ENCODE measurements at regions not wholly inside any gene's neighbourhood (a gene's known extent, or its start where the extent isn't known, plus 50 kb on each side); places are given as distances from the start of the nearest gene placed in this dataset.
A peak's percentile ranks its signal among the peaks of the same experiment; 100 is the strongest.

DNA sequence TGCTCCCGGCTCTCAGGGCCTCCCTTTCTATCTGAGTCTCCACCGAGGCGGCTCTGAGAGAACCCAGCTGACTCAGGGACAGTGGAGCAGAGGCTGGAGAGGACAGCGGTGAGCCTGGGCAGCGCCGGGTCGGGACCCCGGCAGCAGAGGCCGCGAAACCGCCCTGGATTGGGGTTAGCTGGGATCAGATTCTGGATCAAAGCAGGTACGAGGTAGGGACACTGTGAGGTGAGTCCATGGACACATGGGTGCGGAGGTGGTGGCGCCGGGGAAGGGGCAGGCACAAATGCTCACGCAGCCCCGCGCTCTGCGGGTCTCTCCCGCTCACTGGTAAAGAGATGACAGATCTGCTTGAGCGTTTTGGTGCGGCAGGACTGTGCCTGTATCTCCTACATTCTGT lies 146.4 kb upstream of the GGTLC1 start:
- DNase-seq, result no peak

DNA sequence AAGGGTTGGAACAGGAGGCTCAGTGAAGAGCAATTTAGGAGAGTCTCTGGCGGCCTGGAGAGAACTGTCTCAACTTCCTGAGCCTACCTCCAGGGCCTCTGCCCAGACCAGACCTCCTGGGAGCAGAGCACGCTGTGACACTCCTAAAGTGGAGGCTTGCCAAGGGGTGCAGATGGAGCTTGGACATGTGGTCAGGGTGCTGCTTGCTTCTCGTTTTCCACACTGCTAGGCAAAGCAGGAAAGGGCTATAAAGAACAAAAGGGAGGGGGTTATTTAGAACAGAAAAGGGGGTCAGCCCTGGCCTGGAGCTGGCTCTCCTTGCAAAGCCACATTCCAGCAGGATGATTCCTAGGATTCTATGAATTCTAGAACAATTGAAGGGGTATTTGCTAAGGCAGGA lies 145.7 kb upstream of the GGTLC1 start:
- DNase-seq, result no peak

- no peak for DNase-seq
Measured at GRCh38 chr20:24132246-24132645, 143.7 kb upstream of the GGTLC1 start.

DNA sequence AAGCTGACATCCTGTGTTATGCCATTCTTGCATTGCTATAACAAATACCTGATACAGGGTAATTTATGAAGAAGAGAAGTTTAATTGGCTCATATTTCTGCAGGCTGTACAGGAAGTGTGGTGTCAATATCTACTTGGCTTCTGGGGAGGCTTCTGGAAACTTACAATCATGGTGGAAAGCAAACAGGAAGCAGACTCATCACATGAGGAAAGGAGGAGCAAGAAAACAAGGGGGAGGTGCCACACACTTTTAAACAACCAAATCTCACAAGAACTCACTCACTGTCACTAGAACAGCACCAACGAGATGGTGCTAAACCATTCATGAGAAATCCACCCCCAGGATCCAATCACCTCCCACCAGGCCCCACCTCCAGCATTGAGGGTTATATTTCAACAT lies 143.1 kb upstream of the GGTLC1 start:
- no peak for DNase-seq

DNA sequence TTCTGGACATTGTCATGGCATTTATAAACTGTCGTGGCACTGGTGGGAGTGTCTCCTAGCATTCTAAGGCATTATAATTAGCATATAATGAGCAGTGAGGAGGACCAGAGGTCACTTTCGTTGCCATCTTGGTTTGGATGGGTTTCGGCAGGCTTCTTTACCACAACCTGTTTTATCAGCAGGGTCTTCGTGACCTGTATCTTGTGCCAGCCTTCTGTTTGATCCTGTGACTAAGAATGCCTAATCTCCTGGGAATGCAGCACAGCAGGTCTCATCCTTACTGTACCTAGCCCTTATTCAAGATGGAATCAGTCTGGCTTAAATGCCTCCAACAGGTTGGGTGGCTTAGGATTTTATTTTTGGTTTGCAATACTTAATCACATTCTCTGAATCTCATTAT lies 142.7 kb upstream of the GGTLC1 start:
- DNase-seq, result no peak

DNA sequence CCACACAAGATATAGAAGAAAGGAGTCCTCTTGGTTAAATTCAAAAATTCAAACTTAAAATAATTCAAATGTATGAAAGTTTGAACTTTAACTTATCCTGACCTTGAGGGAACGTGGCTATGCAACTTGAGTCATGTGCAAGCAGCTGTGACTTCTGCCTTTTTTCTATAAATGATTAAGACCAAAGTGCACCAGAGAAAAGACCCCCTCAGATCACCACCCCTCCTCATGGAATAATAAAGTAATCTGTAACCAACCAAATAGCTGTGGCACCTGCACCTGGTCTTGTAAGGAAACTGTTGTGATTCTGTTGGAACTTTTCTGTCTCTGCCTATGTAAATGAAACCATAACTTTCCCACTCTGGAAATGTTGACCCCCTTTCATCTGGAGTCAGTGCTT lies 141.1 kb upstream of the GGTLC1 start:
- no peak for DNase-seq

DNA sequence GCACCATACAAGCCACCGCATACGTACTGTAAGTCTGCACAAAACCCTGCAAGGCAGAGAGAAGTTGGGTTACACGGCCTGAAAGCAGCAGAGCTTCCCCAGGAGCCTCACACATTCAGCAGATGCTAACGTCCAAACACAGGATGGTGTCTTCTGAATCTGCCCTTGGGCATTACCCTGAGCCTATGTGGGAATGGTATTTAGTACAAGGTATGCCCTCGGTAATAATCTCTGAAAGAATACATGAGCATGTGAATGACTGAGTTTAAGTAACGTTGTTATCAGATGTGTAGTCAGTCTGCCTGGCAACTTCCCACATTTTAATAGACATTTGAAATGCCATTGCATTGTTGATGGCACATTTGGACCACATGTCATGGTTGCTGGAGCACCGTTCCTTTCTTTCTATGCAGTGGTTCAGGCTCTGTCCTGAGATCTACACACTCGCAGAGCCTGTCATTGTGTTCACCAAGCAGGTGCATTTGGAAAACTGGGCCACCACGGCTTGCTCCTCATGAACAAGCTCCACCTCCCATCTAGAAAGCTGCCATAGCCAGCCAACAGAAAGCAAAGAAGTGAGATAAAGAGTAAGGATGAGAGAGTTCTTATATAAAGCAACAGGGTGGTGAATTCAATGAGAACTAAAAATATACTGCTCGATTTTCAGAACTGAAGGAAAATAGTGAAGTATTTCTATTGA lies 136.5 kb upstream of the GGTLC1 start:
- DNase-seq, result no peak

- DNase-seq, result no peak
Measured at GRCh38 chr20:24124003-24124402, 135.4 kb upstream of the GGTLC1 start.

DNA sequence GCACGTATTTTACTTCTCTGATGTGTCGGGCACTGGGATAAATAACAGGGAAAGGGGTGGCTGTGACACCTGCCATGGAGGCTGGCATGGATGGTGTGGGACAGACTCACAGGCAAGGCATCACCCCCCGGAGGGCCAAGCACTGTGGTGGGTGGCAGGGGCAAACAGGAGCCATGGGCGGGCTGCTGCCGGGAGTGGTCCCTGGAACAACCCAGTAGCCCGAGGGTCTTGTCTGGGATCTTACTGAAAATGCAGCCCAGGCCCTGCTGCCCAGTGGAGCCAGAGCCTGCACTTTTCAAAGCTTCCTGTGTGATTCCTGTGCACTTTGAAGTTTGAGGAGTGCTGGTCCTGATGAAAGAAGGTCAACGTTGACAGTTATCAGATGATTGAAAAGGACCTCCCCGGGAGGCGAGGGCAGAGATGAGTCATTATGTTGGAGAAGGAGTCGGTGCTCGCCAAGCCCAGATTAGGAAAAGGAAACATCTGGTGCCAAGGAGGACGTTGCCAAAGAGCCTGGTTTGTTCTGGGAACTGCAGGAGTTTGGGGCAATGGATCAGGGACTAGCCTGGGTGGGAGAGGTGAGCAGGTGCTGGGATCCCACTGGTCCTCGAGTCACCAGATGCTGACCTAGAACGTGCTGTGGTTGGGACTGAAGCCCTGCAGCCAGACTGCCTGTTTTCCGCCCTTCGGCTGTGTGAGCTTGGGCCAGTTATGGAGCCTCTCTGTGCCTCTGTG lies 130.0 kb upstream of the GGTLC1 start:
- no peak for DNase-seq

- no peak for DNase-seq
Measured at GRCh38 chr20:24118034-24118433, 129.5 kb upstream of the GGTLC1 start.

DNA sequence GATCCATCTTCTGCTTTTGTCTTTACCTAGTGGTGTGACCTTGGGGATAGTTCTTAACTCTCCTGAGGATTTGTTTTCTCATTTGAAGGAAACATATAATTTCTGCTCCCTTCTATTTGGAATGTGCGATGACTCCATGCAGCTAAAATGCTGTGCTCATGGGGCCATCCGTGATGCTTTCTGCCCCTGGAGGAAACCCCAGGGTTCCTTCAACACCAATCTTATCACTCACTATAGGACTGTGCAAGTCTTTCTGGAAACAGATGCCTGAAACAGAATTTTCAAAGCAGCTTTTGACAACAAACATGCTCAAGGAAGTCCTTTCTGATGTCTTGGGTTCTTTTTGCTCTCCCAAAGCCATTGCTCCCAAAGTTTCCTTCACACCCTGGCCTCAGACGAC lies 128.8 kb upstream of the GGTLC1 start:
- no peak for DNase-seq

DNA sequence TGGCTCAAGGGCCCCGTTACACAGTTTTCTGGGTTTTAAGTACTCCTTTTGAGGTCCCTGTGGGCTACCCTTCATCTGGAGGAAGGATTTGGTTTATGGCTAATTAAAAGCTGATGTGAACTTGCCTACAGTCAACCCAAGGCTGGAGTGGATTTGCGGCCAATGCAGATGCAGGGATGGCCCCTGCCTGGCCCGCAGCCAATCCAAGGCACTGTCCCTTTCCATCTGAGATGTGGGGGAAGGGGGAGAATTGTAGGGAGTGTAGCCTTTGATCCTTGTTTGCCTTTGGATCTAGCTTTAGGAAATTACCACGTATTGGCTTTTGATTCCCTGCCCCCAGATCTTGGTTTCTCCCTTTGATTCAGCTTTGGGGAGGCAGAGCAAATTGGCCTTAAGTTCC lies 128.0 kb upstream of the GGTLC1 start:
- DNase-seq, result no peak

DNA sequence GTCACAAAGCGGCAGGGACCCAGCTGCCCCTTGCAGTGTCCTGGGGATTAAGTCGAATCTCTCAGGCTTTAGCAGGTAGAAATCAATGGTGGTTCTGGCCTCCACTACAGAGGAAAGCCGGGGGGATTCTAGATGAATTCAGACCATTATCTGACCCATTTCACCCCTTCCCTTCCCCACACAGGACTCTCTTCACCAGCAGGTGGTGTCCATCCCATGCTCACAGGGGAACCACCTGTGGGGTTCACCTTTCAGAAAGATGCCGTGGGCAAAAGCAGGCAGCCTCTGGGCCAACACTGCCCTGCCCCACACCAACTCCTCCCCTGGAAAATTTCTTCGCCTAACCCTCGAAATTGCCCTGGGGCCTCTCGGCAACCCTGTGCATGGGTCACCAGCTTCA lies 123.8 kb upstream of the GGTLC1 start:
- DNase-seq, result no peak

DNA sequence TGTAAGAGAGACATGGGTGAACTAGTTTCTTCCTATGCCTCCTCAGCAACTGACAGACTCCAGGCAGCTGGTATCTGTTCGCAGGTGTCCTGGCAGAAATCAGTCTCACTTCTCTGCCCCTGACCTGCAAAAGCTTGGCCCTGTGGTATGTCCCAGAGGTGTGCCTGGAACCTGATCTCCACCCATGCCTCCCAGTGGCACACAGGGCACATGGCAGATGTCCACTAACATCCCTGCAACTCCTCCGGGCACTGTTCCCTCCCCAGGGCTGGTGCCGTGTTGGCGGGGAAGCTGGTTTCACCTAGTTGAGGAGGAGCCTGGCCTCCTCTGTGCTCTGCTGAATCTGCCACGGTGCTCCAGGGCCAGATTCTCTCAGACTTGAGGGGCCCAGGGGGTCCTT lies 123.3 kb upstream of the GGTLC1 start:
- DNase-seq, result no peak

DNA sequence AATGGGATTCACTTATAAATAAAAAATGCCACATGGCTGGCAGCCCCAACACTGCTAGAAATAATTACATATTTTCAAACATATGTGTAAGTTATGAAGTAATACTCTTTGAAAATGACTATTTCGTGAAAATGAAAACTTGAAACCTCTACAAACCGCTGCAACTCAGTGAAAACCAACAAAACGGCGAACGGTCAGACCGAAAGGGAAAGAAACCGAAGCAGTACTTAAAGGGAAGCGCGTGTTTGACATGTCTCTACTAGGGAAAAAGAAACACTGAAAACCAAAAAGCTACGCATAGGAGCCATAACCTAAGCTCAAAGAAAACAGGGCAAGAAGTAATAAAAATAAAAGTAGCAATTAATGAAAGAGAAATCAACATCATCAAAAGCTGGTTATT lies 121.0 kb upstream of the GGTLC1 start:
- DNase-seq, result no peak

DNA sequence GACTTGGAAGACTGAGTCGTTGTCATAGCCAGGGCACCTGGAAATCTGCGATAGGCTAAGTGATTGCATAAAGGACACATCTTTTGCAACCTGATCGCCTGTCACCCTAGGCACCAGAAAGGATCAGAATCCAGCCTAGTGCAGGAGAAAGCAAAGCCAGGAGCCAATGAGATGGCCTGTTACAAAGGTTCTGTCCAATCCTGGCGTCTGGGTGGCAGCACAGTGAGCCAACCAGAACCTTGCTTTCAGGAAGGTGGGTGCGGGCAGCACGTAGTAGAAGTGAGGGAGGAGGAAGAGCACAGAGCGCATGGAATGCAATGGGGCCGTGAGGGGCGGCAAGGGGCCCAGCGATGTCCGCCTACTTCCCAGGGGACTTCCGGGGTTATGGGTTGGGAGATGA lies 120.4 kb upstream of the GGTLC1 start:
- DNase-seq, result no peak

- no peak for DNase-seq
Measured at GRCh38 chr20:24108581-24108980, 120.0 kb upstream of the GGTLC1 start.

- DNase-seq, result no peak
Measured at GRCh38 chr20:24106801-24107445, 118.3 kb upstream of the GGTLC1 start.

DNA sequence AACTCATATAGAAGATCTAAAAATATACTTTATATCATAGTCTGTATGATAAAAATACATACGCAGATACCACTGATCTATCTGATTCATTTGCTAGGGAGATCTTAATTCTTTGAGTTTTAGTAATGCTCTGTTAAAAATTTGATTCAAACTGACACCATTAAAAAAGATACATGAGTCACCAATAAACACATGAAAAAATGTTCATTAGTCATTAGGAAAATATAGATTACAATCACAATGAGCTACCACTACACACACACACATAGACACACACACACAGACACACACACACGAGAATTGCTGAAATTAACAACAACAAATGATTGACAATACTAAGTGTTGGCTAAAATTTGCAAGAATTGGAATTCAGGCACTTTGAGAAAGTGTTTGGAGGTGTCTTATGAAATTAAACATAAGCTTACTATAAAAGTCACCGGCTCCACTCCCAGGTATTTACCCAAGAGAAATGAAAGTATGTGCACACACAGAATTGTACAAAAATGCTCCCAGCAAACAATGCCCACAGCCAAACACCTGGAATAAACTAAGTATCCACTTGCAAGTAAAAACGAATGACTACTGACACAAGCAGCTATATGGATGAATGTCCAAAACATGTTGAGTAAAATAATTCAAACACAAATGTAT lies 117.7 kb upstream of the GGTLC1 start:
- DNase-seq, result no peak

- no peak for DNase-seq
Measured at GRCh38 chr20:24102749-24103333, 114.3 kb upstream of the GGTLC1 start.

DNA sequence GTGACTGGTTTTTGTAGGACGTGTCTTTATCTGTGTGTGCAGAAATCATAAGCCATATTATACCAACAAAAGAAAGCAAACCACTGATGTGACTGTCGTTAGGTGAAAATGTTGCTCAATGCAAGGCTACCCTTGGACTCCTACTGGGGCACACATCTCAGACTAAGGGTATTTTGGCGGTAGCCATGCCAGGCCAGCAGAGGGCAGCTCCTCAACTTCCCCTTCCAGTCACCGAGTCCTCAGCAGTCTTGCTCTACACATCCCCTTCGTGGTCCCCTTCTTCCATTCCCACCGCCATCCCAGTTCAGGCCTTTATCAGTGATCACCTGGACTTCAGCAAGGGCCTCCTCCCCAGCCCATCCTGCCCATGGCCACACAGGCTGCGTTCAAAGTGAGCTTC lies 113.7 kb upstream of the GGTLC1 start:
- DNase-seq, result no peak

- peak; percentile 65 for DNase-seq
Measured at GRCh38 chr20:24100370-24101011, 111.9 kb upstream of the GGTLC1 start.

- no peak for DNase-seq
Measured at GRCh38 chr20:24098886-24099285, 110.3 kb upstream of the GGTLC1 start.

Measured in activated CD8-positive, alpha-beta memory T cell treated with anti-CD3 and anti-CD28 coated beads, Interleukin-2, amount 50 U/mL, for 48 hours (primary cell).